ENCODE measurements at regions not wholly inside any gene's neighbourhood (a gene's known extent, or its start where the extent isn't known, plus 50 kb on each side); places are given as distances from the start of the nearest gene placed in this dataset.

- H3K4me1 Mint-ChIP-seq = no peaks in the 10 kb centered on the region
- ChIA-PET CTCF (interaction anchor here (0.6 kb wide), 1 partner anchor 212 kb away, joined by 3 read pairs; no protein-coding TSS in a partner anchor), POLR2A (no interaction called here)
- H3K4me3 Mint-ChIP-seq = no peak overlapping the region
- no peak for ATAC-seq
- H3K27ac Mint-ChIP-seq = no peak overlapping the region
- H3K9me3 Mint-ChIP-seq (ENCODE audit: low read depth) = peaks cover 8% of the 10 kb centered on the region
- DNase-seq = no peak
- H3K36me3 Mint-ChIP-seq (ENCODE audit: low read depth) = no peaks in the 10 kb centered on the region
- no peaks in the 10 kb centered on the region for H3K27me3 Mint-ChIP-seq
- intact Hi-C loops (cut with DNase I, micrococcal nuclease) = no loop called here
Observed at GRCh38 chr9:22855980-22856379, 409.4 kb downstream of the DMRTA1 start.

GRCh38 chr9:22857316-22857715, 410.7 kb downstream of the DMRTA1 start:
- ATAC-seq (no peak), DNase-seq (no peak)
- intact Hi-C loops (cut with DNase I, micrococcal nuclease) = no loop called here
- no peak overlapping the region for H3K27ac Mint-ChIP-seq
- H3K27me3 Mint-ChIP-seq = no peaks in the 10 kb centered on the region
- H3K36me3 Mint-ChIP-seq (ENCODE audit: low read depth) = no peaks in the 10 kb centered on the region
- H3K9me3 Mint-ChIP-seq (ENCODE audit: low read depth) = peaks cover 14% of the 10 kb centered on the region
- CTCF ChIA-PET = no interaction called here
- no peak overlapping the region for H3K4me3 Mint-ChIP-seq
- no peaks in the 10 kb centered on the region for H3K4me1 Mint-ChIP-seq
- POLR2A ChIA-PET = no interaction called here

GRCh38 chr9:22863106-22863505, 416.5 kb downstream of the DMRTA1 start:
- POLR2A ChIA-PET = no interaction called here
- H3K4me3 Mint-ChIP-seq = no peak overlapping the region
- no peaks in the 10 kb centered on the region for H3K27me3 Mint-ChIP-seq
- ATAC-seq (no peak), DNase-seq (no peak)
- peaks cover 24% of the 10 kb centered on the region for H3K9me3 Mint-ChIP-seq (ENCODE audit: low read depth)
- no peak overlapping the region for H3K27ac Mint-ChIP-seq
- intact Hi-C loops (cut with DNase I, micrococcal nuclease) = no loop called here
- no peaks in the 10 kb centered on the region for H3K36me3 Mint-ChIP-seq (ENCODE audit: low read depth)
- no peaks in the 10 kb centered on the region for H3K4me1 Mint-ChIP-seq
- CTCF ChIA-PET = no interaction called here

- no peak overlapping the region for H3K27ac Mint-ChIP-seq
- H3K27me3 Mint-ChIP-seq = no peaks in the 10 kb centered on the region
- ChIA-PET CTCF (no interaction called here), POLR2A (no interaction called here)
- no peaks in the 10 kb centered on the region for H3K4me1 Mint-ChIP-seq
- ATAC-seq (no peak), DNase-seq (no peak)
- intact Hi-C loops (cut with DNase I, micrococcal nuclease) = no loop called here
- peaks cover 24% of the 10 kb centered on the region for H3K9me3 Mint-ChIP-seq (ENCODE audit: low read depth)
- H3K4me3 Mint-ChIP-seq = no peak overlapping the region
- no peaks in the 10 kb centered on the region for H3K36me3 Mint-ChIP-seq (ENCODE audit: low read depth)
Observed at GRCh38 chr9:22863736-22864135, 417.1 kb downstream of the DMRTA1 start.

GRCh38 chr9:22893196-22893843, 446.7 kb downstream of the DMRTA1 start:
- ChIA-PET POLR2A (no interaction called here), CTCF (no interaction called here)
- DNase-seq = no peak
- H3K27me3 Mint-ChIP-seq = no peaks in the 10 kb centered on the region
- H3K36me3 Mint-ChIP-seq (ENCODE audit: low read depth) = no peaks in the 10 kb centered on the region
- H3K27ac Mint-ChIP-seq = no peak overlapping the region
- intact Hi-C loops (cut with DNase I, micrococcal nuclease) = no loop called here
- no peak for ATAC-seq
- H3K4me3 Mint-ChIP-seq = no peak overlapping the region
- H3K9me3 Mint-ChIP-seq (ENCODE audit: low read depth) = no peaks in the 10 kb centered on the region
- no peaks in the 10 kb centered on the region for H3K4me1 Mint-ChIP-seq

GRCh38 chr9:22898591-22898990, 452.0 kb downstream of the DMRTA1 start:
- CTCF ChIA-PET = no interaction called here
- no peaks in the 10 kb centered on the region for H3K36me3 Mint-ChIP-seq (ENCODE audit: low read depth)

GRCh38 chr9:22911632-22912031, 465.0 kb downstream of the DMRTA1 start:
- Mint-ChIP-seq H3K27ac (no peak overlapping the region), H3K4me3 (no peak overlapping the region), H3K36me3 (ENCODE audit: low read depth) (no peaks in the 10 kb centered on the region), H3K9me3 (ENCODE audit: low read depth) (peaks cover 3% of the 10 kb centered on the region), H3K27me3 (no peaks in the 10 kb centered on the region), H3K4me1 (no peaks in the 10 kb centered on the region)
- ChIA-PET CTCF (no interaction called here), POLR2A (no interaction called here)
- DNase-seq = no peak
- intact Hi-C loops (cut with DNase I, micrococcal nuclease) = no loop called here
- no peak for ATAC-seq

More at GRCh38 chr9:22898591-22898990, 452.0 kb downstream of the DMRTA1 start:
- Mint-ChIP-seq H3K4me3 (no peak overlapping the region), H3K4me1 (no peaks in the 10 kb centered on the region), H3K9me3 (ENCODE audit: low read depth) (no peaks in the 10 kb centered on the region), H3K27ac (no peak overlapping the region), H3K27me3 (no peaks in the 10 kb centered on the region)
- intact Hi-C loops (cut with DNase I, micrococcal nuclease) = no loop called here
- ATAC-seq (no peak), DNase-seq (no peak)
- POLR2A ChIA-PET = no interaction called here

- Mint-ChIP-seq H3K27ac (no peak overlapping the region), H3K27me3 (no peaks in the 10 kb centered on the region), H3K36me3 (ENCODE audit: low read depth) (no peaks in the 10 kb centered on the region), H3K4me1 (no peaks in the 10 kb centered on the region), H3K4me3 (no peak overlapping the region), H3K9me3 (ENCODE audit: low read depth) (peaks cover 3% of the 10 kb centered on the region)
- ChIA-PET POLR2A (no interaction called here), CTCF (no interaction called here)
- intact Hi-C loops (cut with DNase I, micrococcal nuclease) = no loop called here
- ATAC-seq = no peak
- no peak for DNase-seq
Observed at GRCh38 chr9:22913026-22913425, 466.4 kb downstream of the DMRTA1 start.

- no peak for ATAC-seq
- no peaks in the 10 kb centered on the region for H3K36me3 Mint-ChIP-seq (ENCODE audit: low read depth)
- H3K27ac Mint-ChIP-seq = no peak overlapping the region
- intact Hi-C loops (cut with DNase I, micrococcal nuclease) = no loop called here
- no peaks in the 10 kb centered on the region for H3K27me3 Mint-ChIP-seq
- H3K4me1 Mint-ChIP-seq = no peaks in the 10 kb centered on the region
- H3K4me3 Mint-ChIP-seq = no peak overlapping the region
- ChIA-PET POLR2A (no interaction called here), CTCF (interaction anchor here (0.8 kb wide), 1 partner anchor 250 kb away, joined by 3 read pairs; no protein-coding TSS in a partner anchor)
- DNase-seq = no peak
- peaks cover 3% of the 10 kb centered on the region for H3K9me3 Mint-ChIP-seq (ENCODE audit: low read depth)
Observed at GRCh38 chr9:22913518-22913917, 466.9 kb downstream of the DMRTA1 start.

GRCh38 chr9:22916148-22916547, 469.5 kb downstream of the DMRTA1 start:
- CTCF ChIA-PET = no interaction called here
- ATAC-seq = no peak

GRCh38 chr9:22919423-22919822, 472.8 kb downstream of the DMRTA1 start:
- intact Hi-C loops (cut with DNase I, micrococcal nuclease) = no loop called here
- Mint-ChIP-seq H3K4me3 (no peak overlapping the region), H3K36me3 (ENCODE audit: low read depth) (no peaks in the 10 kb centered on the region), H3K4me1 (no peaks in the 10 kb centered on the region), H3K27ac (no peak overlapping the region), H3K27me3 (no peaks in the 10 kb centered on the region), H3K9me3 (ENCODE audit: low read depth) (no peaks in the 10 kb centered on the region)
- no peak for DNase-seq
- no peak for ATAC-seq
- POLR2A ChIA-PET = no interaction called here
- CTCF ChIA-PET = no interaction called here

More at GRCh38 chr9:22916148-22916547, 469.5 kb downstream of the DMRTA1 start:
- no peak for DNase-seq
- no peaks in the 10 kb centered on the region for H3K27me3 Mint-ChIP-seq
- no peaks in the 10 kb centered on the region for H3K4me1 Mint-ChIP-seq
- POLR2A ChIA-PET = no interaction called here
- H3K27ac Mint-ChIP-seq = no peak overlapping the region
- H3K9me3 Mint-ChIP-seq (ENCODE audit: low read depth) = peaks cover 3% of the 10 kb centered on the region
- intact Hi-C loops (cut with DNase I, micrococcal nuclease) = no loop called here
- H3K4me3 Mint-ChIP-seq = no peak overlapping the region
- H3K36me3 Mint-ChIP-seq (ENCODE audit: low read depth) = no peaks in the 10 kb centered on the region

GRCh38 chr9:22921742-22922141, 475.1 kb downstream of the DMRTA1 start:
- POLR2A ChIA-PET = no interaction called here
- Mint-ChIP-seq H3K4me1 (no peaks in the 10 kb centered on the region), H3K27ac (no peak overlapping the region), H3K9me3 (ENCODE audit: low read depth) (no peaks in the 10 kb centered on the region), H3K4me3 (no peak overlapping the region), H3K36me3 (ENCODE audit: low read depth) (no peaks in the 10 kb centered on the region), H3K27me3 (no peaks in the 10 kb centered on the region)
- intact Hi-C loops (cut with DNase I, micrococcal nuclease) = no loop called here
- DNase-seq = no peak
- ATAC-seq = no peak
- CTCF ChIA-PET = no interaction called here

GRCh38 chr9:22922222-22922621, 475.6 kb downstream of the DMRTA1 start:
- ATAC-seq (no peak), DNase-seq (no peak)
- H3K36me3 Mint-ChIP-seq (ENCODE audit: low read depth) = no peaks in the 10 kb centered on the region
- H3K27me3 Mint-ChIP-seq = no peaks in the 10 kb centered on the region
- CTCF ChIA-PET = no interaction called here
- H3K9me3 Mint-ChIP-seq (ENCODE audit: low read depth) = peaks cover 1% of the 10 kb centered on the region
- H3K27ac Mint-ChIP-seq = no peak overlapping the region
- POLR2A ChIA-PET = no interaction called here
- intact Hi-C loops (cut with DNase I, micrococcal nuclease) = no loop called here
- no peaks in the 10 kb centered on the region for H3K4me1 Mint-ChIP-seq
- H3K4me3 Mint-ChIP-seq = no peak overlapping the region
